Sigmoid colon (tissue), 6 donors: ENCODE measurements at regions not wholly inside any gene's neighbourhood (a gene's known extent, or its start where the extent isn't known, plus 50 kb on each side); places are given as distances from the start of the nearest gene placed in this dataset.

Source experiments
- DNase-seq: peaks from one replicate; pipeline ENCODE4 v3.0.0-alpha.2; 2019
- H3K27ac ChIP-seq, 4 donors: fragments of 200-600 bp; sonication (generic); one replicate each; pipeline ENCODE4 v1.5.1; 2016 to 2019; ENCODE audit warnings: mild to moderate bottlenecking in 1 of 4
- H3K27me3 ChIP-seq, 3 donors: fragments of 200-600 bp; sonication (generic); one replicate each; pipeline ENCODE4 v1.5.1; 2019; ENCODE audit warnings: mild to moderate bottlenecking in 1 of 3
- H3K36me3 ChIP-seq, 4 donors: fragments of 200-600 bp; sonication (generic); one replicate each; pipeline ENCODE4 v1.5.1; 2016 to 2019
- H3K4me1 ChIP-seq, 4 donors: fragments of 200-600 bp; sonication (generic); one replicate each; pipeline ENCODE4 v1.5.1; 2017 to 2019
- H3K4me3 ChIP-seq, 4 donors: fragments of 200-600 bp; sonication (generic); one replicate each; pipeline ENCODE4 v1.5.1; 2017 to 2019; ENCODE audit warnings: mild to moderate bottlenecking in 2 of 4, moderate library complexity in 1 of 4
- H3K9me3 ChIP-seq, 4 donors: fragments of 200-600 bp in 3 of 4; sonication (generic) in 3 of 4; one replicate each; pipeline versions ENCODE4 v1.5.1 to v1.6.1; 2013 to 2019
- CTCF ChIP-seq, 4 experiments: fragments of 450-650 bp in 3 of 4; fragments of 200-600 bp in 1 of 4; IDR thresholded peaks; one replicate each; pipeline ENCODE4 v1.5.1; 2016 to 2019; ENCODE audit warnings: antibody characterized with exemption in 4 of 4, mild to moderate bottlenecking in 3 of 4, moderate library complexity in 2 of 4
- EP300 ChIP-seq, 4 donors: sonication (generic); formaldehyde crosslinking; IDR thresholded peaks; one replicate each; pipeline ENCODE4 v1.6.1; 2017; ENCODE audit warnings: antibody characterized with exemption in 4 of 4
- POLR2A ChIP-seq, 2 donors: fragments of 450-650 bp; IDR thresholded peaks; one replicate each; pipeline ENCODE4 v1.6.1; 2016; ENCODE audit warnings: antibody characterized with exemption in 2 of 2, mild to moderate bottlenecking in 2 of 2, moderate library complexity in 2 of 2
- POLR2AphosphoS5 ChIP-seq, 4 donors: sonication (generic); formaldehyde crosslinking; IDR thresholded peaks; one replicate each; pipeline ENCODE4 v1.6.1; 2017; ENCODE audit warnings: antibody characterized with exemption in 4 of 4
- WGBS, 2 donors: extraction: QIAGEN DNeasy Blood & Tissue Kit; methylation state at CpG; one replicate each; pipeline ENCODE4 v1.1.7; 2013; 5-methylcytosine and 5-hydroxymethylcytosine counted together
- intact Hi-C: fragments of 100-400 bp; cut with DNase I; formaldehyde crosslinking; loops from one replicate; pipeline ENCODE4 v1.15.1; 2023
- donor health status: healthy with polysubstance abuse.
- donor health status: healthy.

GRCh38 chr7:125136755-125137532 is 207.3 kb upstream of the POT1 start:
- H3K9me3 ChIP-seq: no peaks in the 10 kb centered on the region
- no peaks in the 10 kb centered on the region for H3K4me1 ChIP-seq
- WGBS, 2 donors: 50 to 62% methylated on average over 2 of the region's 2 CpGs
- no peak for DNase-seq
- no peaks in the 10 kb centered on the region for H3K36me3 ChIP-seq
- intact Hi-C loops: no loop called here
- no peaks in the 10 kb centered on the region for H3K27me3 ChIP-seq
- no peak for TF ChIP-seq POLR2AphosphoS5 (IDR thresholded peaks at IDR 0.05)
- TF ChIP-seq EP300 (IDR thresholded peaks at IDR 0.05): no peak
- TF ChIP-seq CTCF (IDR thresholded peaks at IDR 0.05): no peak
- no peak for TF ChIP-seq POLR2A (IDR thresholded peaks at IDR 0.05)
- no peak overlapping the region for H3K27ac ChIP-seq
- H3K4me3 ChIP-seq: no peak overlapping the region

- DNase-seq: no peak
- intact Hi-C loops: no loop called here
- TF ChIP-seq POLR2A (IDR thresholded peaks at IDR 0.05) (no peak), POLR2AphosphoS5 (IDR thresholded peaks at IDR 0.05) (no peak), CTCF (IDR thresholded peaks at IDR 0.05) (no peak), EP300 (IDR thresholded peaks at IDR 0.05) (no peak)
- no peaks in the 10 kb centered on the region for H3K27me3 ChIP-seq
- no peak overlapping the region for H3K4me3 ChIP-seq
- no peaks in the 10 kb centered on the region for H3K36me3 ChIP-seq
- no peaks in the 10 kb centered on the region for H3K9me3 ChIP-seq
- no peaks in the 10 kb centered on the region for H3K4me1 ChIP-seq
- H3K27ac ChIP-seq: no peak overlapping the region
- WGBS, 2 donors: 0% methylated on average over 1 of the region's 1 CpG
Measured at GRCh38 chr7:125136341-125136740, 206.7 kb upstream of the POT1 start.

GRCh38 chr7:125130173-125130572 is 200.5 kb upstream of the POT1 start:
- no peaks in the 10 kb centered on the region for H3K27me3 ChIP-seq
- H3K36me3 ChIP-seq: no peaks in the 10 kb centered on the region
- WGBS, 2 donors: 47 to 65% methylated on average over 1 of the region's 1 CpG
- H3K9me3 ChIP-seq: no peaks in the 10 kb centered on the region
- H3K4me1 ChIP-seq: no peaks in the 10 kb centered on the region
- intact Hi-C loops: no loop called here
- no peak for DNase-seq
- no peak overlapping the region for H3K4me3 ChIP-seq
- TF ChIP-seq POLR2AphosphoS5 (IDR thresholded peaks at IDR 0.05) (no peak), CTCF (IDR thresholded peaks at IDR 0.05) (no peak), POLR2A (IDR thresholded peaks at IDR 0.05) (no peak), EP300 (IDR thresholded peaks at IDR 0.05) (no peak)
- no peak overlapping the region for H3K27ac ChIP-seq

GRCh38 chr7:125127304-125127703 is 197.7 kb upstream of the POT1 start:
- intact Hi-C loops: no loop called here
- Histone ChIP-seq H3K9me3 (peaks cover 0 to 4% (median 0%) of the 10 kb centered on the region in 4 donors), H3K36me3 (no peaks in the 10 kb centered on the region), H3K27me3 (no peaks in the 10 kb centered on the region), H3K4me1 (no peaks in the 10 kb centered on the region), H3K4me3 (no peak overlapping the region), H3K27ac (no peak overlapping the region)
- DNase-seq: no peak
- WGBS, 2 donors: 88 to 91% methylated on average over 4 of the region's 4 CpGs
- no peak for TF ChIP-seq EP300 (IDR thresholded peaks at IDR 0.05)

GRCh38 chr7:125126376-125126775 is 196.8 kb upstream of the POT1 start:
- 52 to 55% methylated on average over 1 of the region's 1 CpG for WGBS, 2 donors
- Histone ChIP-seq H3K4me1 (no peaks in the 10 kb centered on the region), H3K27ac (no peak overlapping the region), H3K4me3 (no peak overlapping the region), H3K36me3 (no peaks in the 10 kb centered on the region), H3K27me3 (no peaks in the 10 kb centered on the region), H3K9me3 (peaks cover 0 to 4% (median 0%) of the 10 kb centered on the region in 4 donors)
- intact Hi-C loops: no loop called here
- TF ChIP-seq POLR2A (IDR thresholded peaks at IDR 0.05) (no peak), POLR2AphosphoS5 (IDR thresholded peaks at IDR 0.05) (no peak), EP300 (IDR thresholded peaks at IDR 0.05) (no peak), CTCF (IDR thresholded peaks at IDR 0.05) (no peak)
- no peak for DNase-seq
